Liver (tissue), 3 donors: ENCODE measurements at regions not wholly inside any gene's neighbourhood (a gene's known extent, or its start where the extent isn't known, plus 50 kb on each side); places are given as distances from the start of the nearest gene placed in this dataset.

Experiments
- FOXA1 ChIP-seq: IDR thresholded peaks from 2 replicates; pipeline ENCODE4 v1.6.1; 2016; ENCODE audit warnings: antibody characterized with exemption
- GABPA ChIP-seq, 2 donors: IDR thresholded peaks in 1 of 2; conservative IDR thresholded peaks in 1 of 2; 2 replicates each; pipeline ENCODE4 v1.6.1; 2016; ENCODE audit warnings: antibody characterized with exemption in 2 of 2, mild to moderate bottlenecking in 1 of 2, moderate library complexity in 1 of 2
- NR2F2 ChIP-seq: IDR thresholded peaks from 2 replicates; pipeline ENCODE4 v1.6.1; 2016; ENCODE audit warnings: antibody characterized with exemption
- RAD21 ChIP-seq, 2 donors: IDR thresholded peaks; 2 replicates each; pipeline ENCODE4 v1.6.1; 2016; ENCODE audit warnings: antibody characterized with exemption in 2 of 2, mild to moderate bottlenecking in 2 of 2
- RXRA ChIP-seq, 2 donors: IDR thresholded peaks; 2 replicates each; pipeline ENCODE4 v1.6.1; 2017 to 2018; ENCODE audit warnings: antibody characterized with exemption in 2 of 2, mild to moderate bottlenecking in 1 of 2
- SP1 ChIP-seq: IDR thresholded peaks from 2 replicates; pipeline ENCODE4 v1.6.1; 2018; ENCODE audit warnings: antibody characterized with exemption, mild to moderate bottlenecking
- TAF1 ChIP-seq: conservative IDR thresholded peaks from 2 replicates; pipeline ENCODE4 v1.6.1; 2016; ENCODE audit warnings: antibody characterized with exemption, mild to moderate bottlenecking
- YY1 ChIP-seq: IDR thresholded peaks from 2 replicates; pipeline ENCODE4 v1.6.1; 2016; ENCODE audit warnings: antibody characterized with exemption, mild to moderate bottlenecking
- TF ChIP-seq, protein P1 (sequence below): fragments of 150-350 bp; IDR thresholded peaks from 2 replicates; pipeline ENCODE4 v1.5.1; 2017; ENCODE audit warnings: improper control_type of control experiment, low read depth, low read length; ENCODE audit not compliant: missing input control
- TF ChIP-seq, protein P2 (sequence below): IDR thresholded peaks from 2 replicates; pipeline ENCODE4 v1.6.1; 2016; ENCODE audit warnings: antibody characterized with exemption
- TF ChIP-seq, protein P3 (sequence below): IDR thresholded peaks from 2 replicates; pipeline ENCODE4 v1.6.1; 2016; ENCODE audit warnings: antibody characterized with exemption
- TF ChIP-seq, protein P4 (sequence below): IDR thresholded peaks from 2 replicates; pipeline ENCODE4 v1.6.1; 2016; ENCODE audit warnings: antibody characterized with exemption, mild to moderate bottlenecking
- TF ChIP-seq, protein P5 (sequence below): IDR thresholded peaks from 2 replicates; pipeline ENCODE4 v1.6.1; 2016; ENCODE audit warnings: antibody characterized with exemption
- donor health status: healthy.
- donor health status: healthy.

DNA sequence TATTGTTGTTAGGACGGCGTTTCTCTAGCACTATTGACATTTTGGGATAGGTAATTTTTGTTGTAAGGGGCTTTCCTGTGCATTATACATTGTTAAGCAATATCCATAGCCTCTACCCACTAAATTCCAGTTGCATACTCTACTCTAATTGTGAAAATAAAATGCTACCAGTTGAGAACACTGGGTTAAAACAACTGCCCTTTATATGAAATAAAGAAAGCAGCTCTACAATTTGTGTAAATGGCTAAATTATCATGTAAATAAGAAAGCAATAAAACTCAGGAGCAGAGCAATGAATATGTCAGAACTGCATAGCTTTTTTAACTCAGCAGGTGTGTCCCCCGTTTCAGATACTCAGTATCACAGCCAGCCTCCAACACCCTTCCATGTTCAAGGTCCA lies 812.7 kb upstream of the NRXN1 start:
- TF ChIP-seq TAF1 (no peak), RAD21 (IDR thresholded peaks at IDR 0.05) (no peak), SP1 (no peak), GABPA (IDR thresholded peaks at IDR 0.05 in 1 of 2, conservative IDR thresholded peaks at IDR 0.05 in 1 of 2) (no peak), YY1 (no peak), NR2F2 (no peak), RXRA (IDR thresholded peaks at IDR 0.05) (no peak), FOXA1 (no peak)
- TF ChIP-seq, protein P1, sequence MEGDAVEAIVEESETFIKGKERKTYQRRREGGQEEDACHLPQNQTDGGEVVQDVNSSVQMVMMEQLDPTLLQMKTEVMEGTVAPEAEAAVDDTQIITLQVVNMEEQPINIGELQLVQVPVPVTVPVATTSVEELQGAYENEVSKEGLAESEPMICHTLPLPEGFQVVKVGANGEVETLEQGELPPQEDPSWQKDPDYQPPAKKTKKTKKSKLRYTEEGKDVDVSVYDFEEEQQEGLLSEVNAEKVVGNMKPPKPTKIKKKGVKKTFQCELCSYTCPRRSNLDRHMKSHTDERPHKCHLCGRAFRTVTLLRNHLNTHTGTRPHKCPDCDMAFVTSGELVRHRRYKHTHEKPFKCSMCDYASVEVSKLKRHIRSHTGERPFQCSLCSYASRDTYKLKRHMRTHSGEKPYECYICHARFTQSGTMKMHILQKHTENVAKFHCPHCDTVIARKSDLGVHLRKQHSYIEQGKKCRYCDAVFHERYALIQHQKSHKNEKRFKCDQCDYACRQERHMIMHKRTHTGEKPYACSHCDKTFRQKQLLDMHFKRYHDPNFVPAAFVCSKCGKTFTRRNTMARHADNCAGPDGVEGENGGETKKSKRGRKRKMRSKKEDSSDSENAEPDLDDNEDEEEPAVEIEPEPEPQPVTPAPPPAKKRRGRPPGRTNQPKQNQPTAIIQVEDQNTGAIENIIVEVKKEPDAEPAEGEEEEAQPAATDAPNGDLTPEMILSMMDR, result no peak
- TF ChIP-seq, protein P2, sequence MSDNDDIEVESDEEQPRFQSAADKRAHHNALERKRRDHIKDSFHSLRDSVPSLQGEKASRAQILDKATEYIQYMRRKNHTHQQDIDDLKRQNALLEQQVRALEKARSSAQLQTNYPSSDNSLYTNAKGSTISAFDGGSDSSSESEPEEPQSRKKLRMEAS, result no peak
- TF ChIP-seq, protein P3, sequence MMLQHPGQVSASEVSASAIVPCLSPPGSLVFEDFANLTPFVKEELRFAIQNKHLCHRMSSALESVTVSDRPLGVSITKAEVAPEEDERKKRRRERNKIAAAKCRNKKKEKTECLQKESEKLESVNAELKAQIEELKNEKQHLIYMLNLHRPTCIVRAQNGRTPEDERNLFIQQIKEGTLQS, result no peak
- TF ChIP-seq, protein P4, sequence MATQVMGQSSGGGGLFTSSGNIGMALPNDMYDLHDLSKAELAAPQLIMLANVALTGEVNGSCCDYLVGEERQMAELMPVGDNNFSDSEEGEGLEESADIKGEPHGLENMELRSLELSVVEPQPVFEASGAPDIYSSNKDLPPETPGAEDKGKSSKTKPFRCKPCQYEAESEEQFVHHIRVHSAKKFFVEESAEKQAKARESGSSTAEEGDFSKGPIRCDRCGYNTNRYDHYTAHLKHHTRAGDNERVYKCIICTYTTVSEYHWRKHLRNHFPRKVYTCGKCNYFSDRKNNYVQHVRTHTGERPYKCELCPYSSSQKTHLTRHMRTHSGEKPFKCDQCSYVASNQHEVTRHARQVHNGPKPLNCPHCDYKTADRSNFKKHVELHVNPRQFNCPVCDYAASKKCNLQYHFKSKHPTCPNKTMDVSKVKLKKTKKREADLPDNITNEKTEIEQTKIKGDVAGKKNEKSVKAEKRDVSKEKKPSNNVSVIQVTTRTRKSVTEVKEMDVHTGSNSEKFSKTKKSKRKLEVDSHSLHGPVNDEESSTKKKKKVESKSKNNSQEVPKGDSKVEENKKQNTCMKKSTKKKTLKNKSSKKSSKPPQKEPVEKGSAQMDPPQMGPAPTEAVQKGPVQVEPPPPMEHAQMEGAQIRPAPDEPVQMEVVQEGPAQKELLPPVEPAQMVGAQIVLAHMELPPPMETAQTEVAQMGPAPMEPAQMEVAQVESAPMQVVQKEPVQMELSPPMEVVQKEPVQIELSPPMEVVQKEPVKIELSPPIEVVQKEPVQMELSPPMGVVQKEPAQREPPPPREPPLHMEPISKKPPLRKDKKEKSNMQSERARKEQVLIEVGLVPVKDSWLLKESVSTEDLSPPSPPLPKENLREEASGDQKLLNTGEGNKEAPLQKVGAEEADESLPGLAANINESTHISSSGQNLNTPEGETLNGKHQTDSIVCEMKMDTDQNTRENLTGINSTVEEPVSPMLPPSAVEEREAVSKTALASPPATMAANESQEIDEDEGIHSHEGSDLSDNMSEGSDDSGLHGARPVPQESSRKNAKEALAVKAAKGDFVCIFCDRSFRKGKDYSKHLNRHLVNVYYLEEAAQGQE, result no peak
- TF ChIP-seq, protein P5, sequence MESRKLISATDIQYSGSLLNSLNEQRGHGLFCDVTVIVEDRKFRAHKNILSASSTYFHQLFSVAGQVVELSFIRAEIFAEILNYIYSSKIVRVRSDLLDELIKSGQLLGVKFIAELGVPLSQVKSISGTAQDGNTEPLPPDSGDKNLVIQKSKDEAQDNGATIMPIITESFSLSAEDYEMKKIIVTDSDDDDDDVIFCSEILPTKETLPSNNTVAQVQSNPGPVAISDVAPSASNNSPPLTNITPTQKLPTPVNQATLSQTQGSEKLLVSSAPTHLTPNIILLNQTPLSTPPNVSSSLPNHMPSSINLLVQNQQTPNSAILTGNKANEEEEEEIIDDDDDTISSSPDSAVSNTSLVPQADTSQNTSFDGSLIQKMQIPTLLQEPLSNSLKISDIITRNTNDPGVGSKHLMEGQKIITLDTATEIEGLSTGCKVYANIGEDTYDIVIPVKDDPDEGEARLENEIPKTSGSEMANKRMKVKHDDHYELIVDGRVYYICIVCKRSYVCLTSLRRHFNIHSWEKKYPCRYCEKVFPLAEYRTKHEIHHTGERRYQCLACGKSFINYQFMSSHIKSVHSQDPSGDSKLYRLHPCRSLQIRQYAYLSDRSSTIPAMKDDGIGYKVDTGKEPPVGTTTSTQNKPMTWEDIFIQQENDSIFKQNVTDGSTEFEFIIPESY, result no peak
